OCI-LY3 (cell line): ENCODE measurements at regions not wholly inside any gene's neighbourhood (a gene's known extent, or its start where the extent isn't known, plus 50 kb on each side); places are given as distances from the start of the nearest gene placed in this dataset.

ENCODE experiments used
- EZH2phosphoT487 ChIP-seq: fragments of 200-600 bp; shearing (Covaris generic); IDR thresholded peaks from 2 replicates; pipeline ENCODE4 v1.6.1; 2018; ENCODE audit warnings: antibody characterized with exemption, mixed run types, low read depth
- TF ChIP-seq, protein P1 (sequence below): fragments of 200-600, 300-600 bp; sonication (generic); IDR thresholded peaks from 2 replicates; pipeline ENCODE4 v1.5.1; 2014; ENCODE audit warnings: antibody characterized with exemption, low read length, low read depth

DNA sequence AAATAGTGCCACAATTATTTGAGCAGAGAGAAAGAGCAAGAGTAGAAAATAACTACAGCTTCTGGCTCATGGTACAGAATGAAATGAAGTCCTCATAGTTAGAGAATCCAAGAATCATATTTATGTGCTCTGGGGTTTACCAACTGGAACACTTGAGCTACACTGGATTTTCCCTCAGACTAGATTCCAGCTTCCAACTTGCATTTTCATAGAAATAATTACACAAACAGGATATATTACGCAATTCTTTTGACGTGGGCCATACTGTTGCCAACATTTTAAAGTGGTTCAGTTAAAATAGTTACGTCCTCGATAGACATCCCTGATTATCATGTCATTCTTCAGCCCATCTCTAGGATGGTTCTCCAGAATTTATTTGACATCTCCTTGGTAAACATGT, 129.2 kb downstream of the ETAA1 start:
- no peak for TF ChIP-seq EZH2phosphoT487
- TF ChIP-seq, protein P1, sequence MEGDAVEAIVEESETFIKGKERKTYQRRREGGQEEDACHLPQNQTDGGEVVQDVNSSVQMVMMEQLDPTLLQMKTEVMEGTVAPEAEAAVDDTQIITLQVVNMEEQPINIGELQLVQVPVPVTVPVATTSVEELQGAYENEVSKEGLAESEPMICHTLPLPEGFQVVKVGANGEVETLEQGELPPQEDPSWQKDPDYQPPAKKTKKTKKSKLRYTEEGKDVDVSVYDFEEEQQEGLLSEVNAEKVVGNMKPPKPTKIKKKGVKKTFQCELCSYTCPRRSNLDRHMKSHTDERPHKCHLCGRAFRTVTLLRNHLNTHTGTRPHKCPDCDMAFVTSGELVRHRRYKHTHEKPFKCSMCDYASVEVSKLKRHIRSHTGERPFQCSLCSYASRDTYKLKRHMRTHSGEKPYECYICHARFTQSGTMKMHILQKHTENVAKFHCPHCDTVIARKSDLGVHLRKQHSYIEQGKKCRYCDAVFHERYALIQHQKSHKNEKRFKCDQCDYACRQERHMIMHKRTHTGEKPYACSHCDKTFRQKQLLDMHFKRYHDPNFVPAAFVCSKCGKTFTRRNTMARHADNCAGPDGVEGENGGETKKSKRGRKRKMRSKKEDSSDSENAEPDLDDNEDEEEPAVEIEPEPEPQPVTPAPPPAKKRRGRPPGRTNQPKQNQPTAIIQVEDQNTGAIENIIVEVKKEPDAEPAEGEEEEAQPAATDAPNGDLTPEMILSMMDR = no peak
